ENCODE measurements at regions not wholly inside any gene's neighbourhood (a gene's known extent, or its start where the extent isn't known, plus 50 kb on each side); places are given as distances from the start of the nearest gene placed in this dataset.

GRCh38 chr2:111703759-111704158 is 180.2 kb downstream of the ANAPC1 start:
- TF ChIP-seq POLR2A (IDR thresholded peaks at IDR 0.05) = no peak
- TF ChIP-seq, protein P1, sequence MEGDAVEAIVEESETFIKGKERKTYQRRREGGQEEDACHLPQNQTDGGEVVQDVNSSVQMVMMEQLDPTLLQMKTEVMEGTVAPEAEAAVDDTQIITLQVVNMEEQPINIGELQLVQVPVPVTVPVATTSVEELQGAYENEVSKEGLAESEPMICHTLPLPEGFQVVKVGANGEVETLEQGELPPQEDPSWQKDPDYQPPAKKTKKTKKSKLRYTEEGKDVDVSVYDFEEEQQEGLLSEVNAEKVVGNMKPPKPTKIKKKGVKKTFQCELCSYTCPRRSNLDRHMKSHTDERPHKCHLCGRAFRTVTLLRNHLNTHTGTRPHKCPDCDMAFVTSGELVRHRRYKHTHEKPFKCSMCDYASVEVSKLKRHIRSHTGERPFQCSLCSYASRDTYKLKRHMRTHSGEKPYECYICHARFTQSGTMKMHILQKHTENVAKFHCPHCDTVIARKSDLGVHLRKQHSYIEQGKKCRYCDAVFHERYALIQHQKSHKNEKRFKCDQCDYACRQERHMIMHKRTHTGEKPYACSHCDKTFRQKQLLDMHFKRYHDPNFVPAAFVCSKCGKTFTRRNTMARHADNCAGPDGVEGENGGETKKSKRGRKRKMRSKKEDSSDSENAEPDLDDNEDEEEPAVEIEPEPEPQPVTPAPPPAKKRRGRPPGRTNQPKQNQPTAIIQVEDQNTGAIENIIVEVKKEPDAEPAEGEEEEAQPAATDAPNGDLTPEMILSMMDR (IDR thresholded peaks at IDR 0.05) = no peak

All from esophagus squamous epithelium (tissue), 4 donors.